Erythroblast (primary cell): ENCODE measurements at regions not wholly inside any gene's neighbourhood (a gene's known extent, or its start where the extent isn't known, plus 50 kb on each side); places are given as distances from the start of the nearest gene placed in this dataset.

Experiments
- GATA1 ChIP-seq: IDR thresholded peaks from 2 replicates; pipeline ENCODE4 v1.6.1; 2011; ENCODE audit warnings: low read depth, mild to moderate bottlenecking, control low read depth, low read length, moderate library complexity
- POLR2A ChIP-seq: IDR thresholded peaks from 2 replicates; pipeline ENCODE4 v1.6.1; 2011; ENCODE audit warnings: mild to moderate bottlenecking, low read length

DNA sequence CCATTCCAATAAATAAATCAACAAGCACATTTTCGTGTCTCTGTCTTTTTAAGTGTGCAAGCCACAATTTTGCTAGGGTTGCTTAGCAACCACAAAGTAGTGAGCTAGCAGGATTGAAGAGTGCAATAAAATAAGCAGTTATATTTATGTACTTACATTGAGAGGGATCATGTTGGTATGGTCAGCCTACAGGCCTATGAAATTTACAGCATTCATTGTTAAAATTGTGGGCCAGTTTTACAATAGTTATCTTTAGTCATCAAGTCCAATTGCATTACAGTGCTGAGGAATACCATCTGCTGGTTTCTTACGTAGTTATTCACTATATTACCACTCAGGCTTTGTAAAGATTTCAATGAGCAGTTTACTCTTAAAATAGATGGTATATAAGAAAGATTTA, 192.5 kb upstream of the POT1 start:
- TF ChIP-seq POLR2A (no peak), GATA1 (no peak)
